ENCODE measurements at regions not wholly inside any gene's neighbourhood (a gene's known extent, or its start where the extent isn't known, plus 50 kb on each side); places are given as distances from the start of the nearest gene placed in this dataset.
"Not testable (repeated sequence)": the region's sequence is repeated elsewhere in the genome, so short reads cannot be mapped to it uniquely, and the experiment has no call there.

DNA sequence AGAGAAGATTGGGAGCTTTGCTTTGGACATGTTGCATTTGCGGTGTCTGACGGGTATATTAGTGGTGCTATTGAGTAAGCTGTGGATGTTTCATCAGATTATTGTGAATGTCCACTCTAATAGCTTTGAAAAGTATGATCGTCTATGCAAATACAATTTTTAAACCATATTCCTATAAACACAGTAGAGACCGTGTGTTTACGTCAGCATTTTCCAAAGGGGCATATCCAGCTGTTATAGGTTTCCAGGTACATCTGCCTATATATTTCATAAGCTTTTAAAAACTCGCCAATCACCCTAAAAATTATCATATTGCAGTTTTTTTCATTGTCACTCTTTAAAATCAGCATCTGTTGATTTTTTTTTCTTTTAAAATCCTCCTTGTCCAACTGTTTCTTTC is 91.7 kb downstream of the NKX2-1 start:
- H3K9me3 Mint-ChIP-seq, result no peaks in the 10 kb centered on the region
- H3K4me3 Mint-ChIP-seq, result no peak overlapping the region
- H3K27ac Mint-ChIP-seq, result no peak overlapping the region
- no peak for DNase-seq (ENCODE audit: low spot score in 2 of 2)
- no peaks in the 10 kb centered on the region for H3K4me1 Mint-ChIP-seq
- H3K36me3 Mint-ChIP-seq, result no peaks in the 10 kb centered on the region
- no peak for ATAC-seq

DNA sequence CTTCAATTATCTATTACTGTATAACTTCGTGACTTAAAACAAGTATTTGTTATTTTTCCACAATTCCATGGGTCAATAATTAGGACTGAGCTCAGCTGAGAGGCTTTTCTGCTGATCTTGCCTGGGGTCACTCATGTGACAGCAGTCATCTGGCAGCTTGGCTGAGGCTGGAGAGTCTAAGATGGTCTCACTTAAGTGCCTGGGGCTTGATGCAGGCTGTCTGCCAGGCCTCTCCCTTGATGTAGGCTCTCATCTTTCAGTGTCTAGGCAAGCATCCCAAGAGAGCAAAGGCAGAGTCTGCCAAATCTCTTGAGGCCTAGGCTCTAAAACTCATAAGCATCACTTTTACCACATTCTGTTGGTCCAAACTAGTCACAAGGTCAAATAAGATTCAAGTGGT is 93.2 kb downstream of the NKX2-1 start:
- Mint-ChIP-seq H3K27ac (no peak overlapping the region), H3K4me3 (no peak overlapping the region), H3K9me3 (no peaks in the 10 kb centered on the region), H3K4me1 (no peaks in the 10 kb centered on the region), H3K36me3 (no peaks in the 10 kb centered on the region)
- no peak for ATAC-seq
- DNase-seq (ENCODE audit: low spot score in 2 of 2), result no peak

DNA sequence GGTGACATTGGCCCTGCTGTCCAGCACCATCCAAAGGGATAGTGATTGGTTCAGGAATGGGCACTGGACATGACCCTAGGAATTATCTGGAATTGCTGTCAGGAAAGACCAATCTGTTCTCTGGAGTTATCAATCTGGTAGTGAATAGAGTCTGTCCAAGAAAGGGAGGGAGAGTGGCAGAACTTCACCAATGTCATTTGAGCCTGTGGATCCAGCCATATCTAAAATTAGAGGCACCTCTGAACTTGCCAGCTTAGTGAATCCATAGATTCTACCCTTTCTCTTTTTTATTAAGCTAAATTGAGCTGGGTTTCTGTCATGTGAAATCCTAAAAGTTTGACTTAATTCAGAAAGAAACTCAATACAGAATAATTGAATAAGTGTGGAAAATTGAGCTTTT is 93.9 kb downstream of the NKX2-1 start:
- ATAC-seq (no peak), DNase-seq (ENCODE audit: low spot score in 2 of 2) (no peak)
- no peaks in the 10 kb centered on the region for H3K36me3 Mint-ChIP-seq
- no peaks in the 10 kb centered on the region for H3K4me1 Mint-ChIP-seq
- H3K27ac Mint-ChIP-seq, result no peak overlapping the region
- no peaks in the 10 kb centered on the region for H3K9me3 Mint-ChIP-seq
- H3K4me3 Mint-ChIP-seq, result no peak overlapping the region

DNA sequence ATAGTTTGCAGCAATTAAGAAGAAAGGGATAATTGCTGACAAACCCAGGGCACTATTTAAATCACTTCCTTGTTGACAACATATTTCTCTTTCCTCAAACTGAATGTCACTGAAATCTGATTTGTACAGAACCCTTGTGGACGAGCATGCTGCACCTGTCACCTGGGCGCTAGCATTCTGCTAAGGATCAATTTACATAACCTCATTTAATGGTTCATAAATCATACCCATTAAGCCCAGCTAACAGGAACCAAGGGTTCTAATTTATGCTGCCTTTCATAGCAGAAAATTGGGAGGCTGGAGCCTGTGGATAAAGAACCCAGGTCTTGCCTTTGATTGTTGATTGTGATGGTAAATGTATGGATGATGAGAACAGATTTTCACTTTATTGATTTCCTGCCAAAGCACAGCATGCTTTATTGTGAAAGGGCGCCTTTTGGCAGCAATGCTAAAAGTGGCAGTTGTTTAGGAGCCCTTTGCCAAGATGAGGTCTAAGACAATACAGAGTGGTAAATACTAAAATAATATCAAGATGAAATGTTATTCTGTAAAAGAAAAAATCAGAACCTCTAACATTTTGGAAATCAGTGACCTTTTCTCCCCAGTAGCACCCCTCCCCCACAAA is 95.4 kb downstream of the NKX2-1 start:
- H3K4me3 Mint-ChIP-seq, result no peak overlapping the region
- no peaks in the 10 kb centered on the region for H3K36me3 Mint-ChIP-seq
- ATAC-seq (no peak), DNase-seq (ENCODE audit: low spot score in 2 of 2) (no peak)
- H3K4me1 Mint-ChIP-seq, result no peaks in the 10 kb centered on the region
- no peaks in the 10 kb centered on the region for H3K9me3 Mint-ChIP-seq
- H3K27ac Mint-ChIP-seq, result no peak overlapping the region

DNA sequence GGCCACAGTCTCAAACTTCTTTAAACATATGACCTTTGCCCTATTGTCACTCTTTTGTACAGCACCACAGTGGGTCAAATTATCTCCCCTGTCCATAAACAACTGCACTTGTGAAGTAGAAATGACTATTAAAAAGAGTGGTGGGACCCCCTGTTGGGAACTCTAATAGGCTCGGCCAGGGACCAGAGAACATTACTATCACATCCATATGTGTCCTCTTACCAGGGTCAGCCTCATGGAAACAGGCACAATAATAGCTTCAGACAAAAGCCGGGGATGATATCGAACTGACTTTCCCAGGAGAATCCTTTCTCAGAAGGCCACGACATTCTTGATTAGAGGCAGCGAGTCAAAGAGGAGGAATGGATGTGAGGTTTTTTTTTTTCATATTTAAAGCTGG is 96.6 kb downstream of the NKX2-1 start:
- no peak overlapping the region for H3K27ac Mint-ChIP-seq
- ATAC-seq (no peak), DNase-seq (ENCODE audit: low spot score in 2 of 2) (no peak)
- H3K4me3 Mint-ChIP-seq, result no peak overlapping the region
- peaks cover 3% of the 10 kb centered on the region for H3K9me3 Mint-ChIP-seq
- H3K4me1 Mint-ChIP-seq, result no peaks in the 10 kb centered on the region
- no peaks in the 10 kb centered on the region for H3K36me3 Mint-ChIP-seq

DNA sequence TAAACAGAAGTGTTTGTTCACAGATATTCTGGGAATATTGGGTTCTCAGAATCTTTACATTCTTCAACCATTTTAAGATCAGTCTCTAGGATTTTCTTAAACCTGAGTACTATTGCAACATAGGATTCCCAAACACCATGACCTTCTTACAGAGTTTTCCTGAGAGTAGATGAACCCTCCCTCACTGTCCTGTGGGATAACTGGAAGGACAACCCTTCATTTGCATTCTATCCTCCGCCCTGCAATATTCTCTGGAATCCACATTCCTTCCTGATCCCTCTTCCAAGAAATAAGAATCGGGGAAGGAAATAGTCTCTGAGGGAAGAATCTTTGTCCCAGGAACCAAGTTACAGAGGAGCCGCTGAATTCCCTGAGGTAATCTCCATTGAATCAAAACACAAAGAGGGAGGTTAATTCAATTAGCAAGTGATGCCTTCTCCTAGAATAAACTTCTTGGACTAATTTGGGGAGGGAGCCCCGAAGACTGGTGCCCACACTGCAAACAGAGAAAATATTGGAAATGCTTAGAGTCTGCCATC is 99.8 kb upstream of the MBIP start:
- no peak for DNase-seq (ENCODE audit: low spot score in 2 of 2)
- H3K9me3 Mint-ChIP-seq, result peaks cover 4% of the 10 kb centered on the region
- no peaks in the 10 kb centered on the region for H3K36me3 Mint-ChIP-seq
- no peak overlapping the region for H3K27ac Mint-ChIP-seq
- H3K4me1 Mint-ChIP-seq, result no peaks in the 10 kb centered on the region
- H3K4me3 Mint-ChIP-seq, result no peak overlapping the region
- no peak for ATAC-seq

DNA sequence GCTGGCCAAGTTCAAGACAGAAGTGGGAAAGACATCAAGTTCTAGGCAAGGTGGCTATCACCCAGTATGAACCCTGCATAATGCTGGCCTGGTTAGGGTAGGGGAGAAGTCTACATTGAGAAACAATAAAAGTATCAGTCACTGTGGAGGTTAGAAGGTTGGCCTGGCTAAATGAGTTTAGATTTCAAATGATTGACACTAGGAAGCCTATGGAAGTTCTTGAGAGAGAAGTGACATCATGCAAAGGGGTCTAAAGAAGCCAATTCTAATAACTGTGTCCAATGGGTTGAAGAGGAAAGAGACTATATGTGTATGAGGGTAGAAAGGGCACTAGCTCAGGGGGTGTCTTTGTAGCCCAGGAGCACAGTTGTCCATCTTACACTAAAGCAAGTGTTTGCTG is 98.5 kb upstream of the MBIP start:
- no peaks in the 10 kb centered on the region for H3K36me3 Mint-ChIP-seq
- H3K27ac Mint-ChIP-seq, result no peak overlapping the region
- no peak overlapping the region for H3K4me3 Mint-ChIP-seq
- H3K4me1 Mint-ChIP-seq, result no peaks in the 10 kb centered on the region
- H3K9me3 Mint-ChIP-seq, result peaks cover 6% of the 10 kb centered on the region
- ATAC-seq, result peak; percentile 11
- no peak for DNase-seq (ENCODE audit: low spot score in 2 of 2)

DNA sequence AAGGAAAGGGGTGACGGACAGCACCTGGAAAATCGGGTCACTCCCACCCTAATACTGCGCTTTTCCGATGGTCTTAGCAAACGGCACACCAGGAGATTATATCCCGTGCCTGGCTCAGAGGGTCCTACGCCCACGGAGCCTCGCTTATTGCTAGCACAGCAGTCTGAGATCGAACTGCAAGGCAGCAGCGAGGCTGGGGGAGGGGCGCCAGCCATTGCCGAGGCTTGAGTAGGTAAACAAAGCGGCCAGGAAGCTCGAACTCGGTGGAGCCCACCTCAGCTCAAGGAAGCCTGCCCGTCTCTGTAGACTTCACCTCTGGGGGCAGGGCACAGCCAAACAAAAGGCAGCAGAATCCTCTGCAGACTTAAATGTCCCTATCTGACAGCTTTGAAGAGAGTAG is 91.5 kb upstream of the MBIP start:
- not testable (repeated sequence) for H3K27ac Mint-ChIP-seq; DNase-seq (ENCODE audit: low spot score in 2 of 2); H3K9me3 Mint-ChIP-seq; ATAC-seq; H3K4me1 Mint-ChIP-seq; H3K4me3 Mint-ChIP-seq; H3K36me3 Mint-ChIP-seq

DNA sequence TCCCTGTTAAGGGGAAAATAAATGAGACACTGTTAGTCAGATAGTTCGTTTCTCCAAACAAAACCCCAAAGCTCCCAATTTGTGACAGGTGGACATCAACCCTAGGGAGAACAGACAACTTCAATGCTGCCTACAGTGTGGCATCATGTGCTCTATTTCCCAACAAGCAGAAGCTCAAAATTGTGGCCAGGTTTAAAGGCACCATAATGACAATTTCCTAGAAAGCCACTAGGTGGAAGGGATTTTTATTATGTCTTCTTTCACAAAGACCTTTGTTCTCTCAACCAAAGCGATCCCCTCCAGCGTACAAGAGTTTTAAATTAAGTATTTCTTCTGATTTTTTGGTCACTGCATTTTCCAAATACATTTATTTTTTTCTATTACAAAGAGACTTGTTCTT is 88.0 kb upstream of the MBIP start:
- ATAC-seq (no peak), DNase-seq (ENCODE audit: low spot score in 2 of 2) (no peak)
- Mint-ChIP-seq H3K9me3 (peaks cover 4% of the 10 kb centered on the region), H3K27ac (no peak overlapping the region), H3K4me3 (no peak overlapping the region), H3K4me1 (no peaks in the 10 kb centered on the region), H3K36me3 (no peaks in the 10 kb centered on the region)

DNA sequence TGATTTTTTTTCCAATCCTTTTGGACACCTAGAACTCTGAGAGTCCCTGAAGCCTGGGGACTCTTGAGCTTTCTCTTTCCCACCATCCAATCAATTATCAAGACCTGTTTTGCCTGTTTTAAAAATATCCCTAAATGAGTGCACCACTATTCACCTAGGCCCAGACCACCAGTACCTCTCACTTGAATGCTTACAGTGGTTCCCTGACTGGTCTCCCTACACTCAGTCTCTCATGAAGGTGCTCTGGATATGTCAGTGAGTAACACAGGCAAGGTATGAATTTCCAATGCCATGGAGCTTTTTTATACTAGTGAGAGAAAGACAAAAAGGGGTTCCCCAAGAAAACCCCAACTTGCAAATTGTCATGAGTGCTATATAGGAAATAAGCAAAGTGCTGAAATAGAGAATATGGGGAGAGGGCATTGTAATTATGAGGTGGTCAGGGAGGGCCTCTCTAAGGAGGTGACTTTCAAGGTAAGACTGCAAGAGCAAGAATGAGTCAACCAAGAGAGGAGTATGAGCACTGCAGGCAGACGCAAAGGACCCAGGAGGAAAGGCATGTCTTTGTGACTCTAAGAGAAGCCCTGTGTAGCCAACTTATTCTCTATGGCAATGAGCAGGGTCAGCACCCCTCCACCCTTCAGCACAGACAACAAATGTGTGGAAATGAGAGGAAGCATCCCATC is 85.3 kb upstream of the MBIP start:
- Mint-ChIP-seq H3K4me3 (no peak overlapping the region), H3K36me3 (no peaks in the 10 kb centered on the region), H3K9me3 (no peaks in the 10 kb centered on the region), H3K27ac (no peak overlapping the region), H3K4me1 (no peaks in the 10 kb centered on the region)
- ATAC-seq (no peak), DNase-seq (ENCODE audit: low spot score in 2 of 2) (no peak)

DNA sequence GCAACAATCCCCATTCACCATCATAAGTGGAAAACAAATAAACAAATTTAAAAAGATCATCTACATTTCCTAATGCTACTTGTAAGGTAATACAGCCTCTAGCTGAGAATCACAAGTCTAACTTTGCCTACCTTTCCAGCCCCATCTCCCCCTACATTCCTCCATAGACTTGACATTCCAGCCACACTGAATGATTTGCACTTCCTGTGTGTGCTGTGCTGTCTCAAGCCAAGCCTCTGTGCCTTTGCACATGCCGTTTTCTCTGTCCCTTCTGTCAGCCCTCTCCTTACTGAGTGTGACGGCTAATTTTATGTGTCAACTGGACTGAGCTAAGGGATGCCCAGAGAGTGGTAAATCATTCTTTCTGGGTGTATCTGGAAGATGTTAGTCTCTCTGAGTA is 82.4 kb upstream of the MBIP start:
- Mint-ChIP-seq H3K9me3 (no peaks in the 10 kb centered on the region), H3K4me1 (no peaks in the 10 kb centered on the region), H3K36me3 (no peaks in the 10 kb centered on the region), H3K4me3 (no peak overlapping the region), H3K27ac (no peak overlapping the region)
- ATAC-seq (no peak), DNase-seq (ENCODE audit: low spot score in 2 of 2) (no peak)

DNA sequence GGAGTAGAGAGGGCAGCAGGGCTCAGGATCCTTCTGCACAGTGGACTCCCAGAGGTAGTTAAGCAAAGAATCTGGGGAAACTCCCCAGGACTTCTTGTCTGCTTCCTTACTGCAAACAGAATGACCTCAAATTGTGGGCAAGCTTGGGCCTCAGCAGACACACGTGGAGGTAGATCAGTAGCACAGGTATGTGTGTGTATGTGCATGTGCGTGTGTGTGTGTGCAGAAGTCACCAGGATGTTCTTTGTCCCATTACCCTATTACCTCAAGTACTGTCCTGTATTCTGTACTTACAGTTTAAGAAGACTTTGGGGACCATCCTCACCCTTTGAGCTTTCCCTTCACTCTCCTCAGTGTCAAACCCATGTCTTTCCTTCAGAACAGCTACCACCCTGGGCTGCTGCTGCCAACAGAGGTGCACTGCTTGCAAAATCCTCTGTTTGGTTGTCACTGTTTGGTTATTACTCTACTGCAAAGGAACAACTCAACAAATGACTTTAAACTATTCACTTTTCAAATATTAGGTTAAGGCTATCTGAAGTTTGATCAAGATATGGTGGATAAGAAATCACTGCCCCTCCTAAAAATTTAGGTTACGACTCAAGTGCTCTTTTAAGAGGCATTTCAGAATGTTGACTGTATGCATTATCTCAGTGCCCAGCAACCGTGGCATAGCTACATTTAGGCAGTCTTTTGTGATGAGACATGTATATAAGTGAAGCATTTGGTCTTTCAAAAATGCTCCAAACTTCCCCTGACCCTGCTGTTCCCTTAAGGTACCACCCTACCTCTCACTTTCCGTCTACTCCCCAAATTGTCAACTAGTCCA is 78.2 kb upstream of the MBIP start:
- Mint-ChIP-seq H3K4me1 (no peaks in the 10 kb centered on the region), H3K4me3 (no peak overlapping the region), H3K36me3 (no peaks in the 10 kb centered on the region), H3K27ac (no peak overlapping the region), H3K9me3 (no peaks in the 10 kb centered on the region)
- DNase-seq (ENCODE audit: low spot score in 2 of 2) (no peak), ATAC-seq (peak; percentile 8)

DNA sequence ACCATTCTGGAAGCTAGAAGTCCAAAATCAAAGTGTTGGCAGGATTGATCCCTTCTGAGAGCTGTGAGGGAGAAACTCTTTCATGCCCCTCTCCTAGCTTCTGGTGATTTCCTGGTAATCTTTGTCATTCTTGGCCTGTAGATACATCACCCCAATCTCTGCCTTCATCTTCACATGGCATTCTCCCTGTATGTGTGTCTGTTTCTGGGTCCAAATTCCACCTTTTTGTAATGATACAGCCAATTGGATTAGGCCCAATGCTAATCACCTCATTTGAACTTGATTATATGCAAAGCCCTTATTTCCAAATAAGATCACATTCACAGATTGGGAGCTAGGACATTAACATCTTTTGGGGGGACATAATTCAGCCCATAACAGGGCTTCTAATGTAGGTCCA is 76.9 kb upstream of the MBIP start:
- Mint-ChIP-seq H3K36me3 (no peaks in the 10 kb centered on the region), H3K27ac (no peak overlapping the region), H3K4me1 (no peaks in the 10 kb centered on the region), H3K4me3 (no peak overlapping the region), H3K9me3 (no peaks in the 10 kb centered on the region)
- ATAC-seq (no peak), DNase-seq (ENCODE audit: low spot score in 2 of 2) (no peak)

DNA sequence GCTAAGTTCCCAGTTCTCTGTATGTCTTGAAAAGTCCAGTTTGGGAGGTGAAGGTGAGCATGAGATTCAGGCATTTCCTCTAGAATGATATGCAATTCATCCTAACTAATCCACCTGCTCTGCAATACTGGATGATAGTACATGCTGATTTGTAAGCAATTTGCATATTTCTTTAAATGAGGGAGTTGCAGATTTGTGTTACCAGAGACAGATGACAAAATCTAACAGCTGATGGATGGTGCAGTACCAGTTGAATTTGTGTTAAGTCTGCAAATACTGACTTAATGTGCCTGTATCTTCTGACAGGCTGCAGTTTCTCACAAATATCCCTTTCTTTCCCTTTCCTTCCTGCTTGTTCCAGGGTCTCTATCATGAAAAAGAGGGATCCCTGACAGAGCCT is 76.4 kb upstream of the MBIP start:
- Mint-ChIP-seq H3K9me3 (no peaks in the 10 kb centered on the region), H3K36me3 (no peaks in the 10 kb centered on the region), H3K4me3 (no peak overlapping the region), H3K4me1 (no peaks in the 10 kb centered on the region), H3K27ac (no peak overlapping the region)
- ATAC-seq, result no peak
- DNase-seq (ENCODE audit: low spot score in 2 of 2), result no peak

DNA sequence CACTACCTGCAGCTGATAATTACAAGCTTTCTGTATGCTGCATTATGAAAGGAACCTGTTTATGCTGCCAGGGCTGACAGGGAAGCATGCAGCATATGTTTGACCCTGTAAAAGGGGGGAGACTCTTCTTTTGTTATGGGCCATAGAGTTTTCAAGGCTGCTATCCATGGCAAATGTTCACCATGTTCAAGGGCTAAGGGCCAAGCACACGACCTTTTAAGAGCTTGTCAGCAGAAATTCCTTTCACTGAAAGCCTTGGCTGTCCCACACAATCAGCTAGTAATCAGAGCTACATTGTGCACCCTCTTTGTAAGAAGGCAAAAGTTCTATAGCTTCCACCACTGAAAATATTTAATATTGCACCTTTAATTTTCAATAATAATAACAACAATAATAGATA is 74.2 kb upstream of the MBIP start:
- no peak for DNase-seq (ENCODE audit: low spot score in 2 of 2)
- Mint-ChIP-seq H3K4me3 (no peak overlapping the region), H3K27ac (no peak overlapping the region)

DNA sequence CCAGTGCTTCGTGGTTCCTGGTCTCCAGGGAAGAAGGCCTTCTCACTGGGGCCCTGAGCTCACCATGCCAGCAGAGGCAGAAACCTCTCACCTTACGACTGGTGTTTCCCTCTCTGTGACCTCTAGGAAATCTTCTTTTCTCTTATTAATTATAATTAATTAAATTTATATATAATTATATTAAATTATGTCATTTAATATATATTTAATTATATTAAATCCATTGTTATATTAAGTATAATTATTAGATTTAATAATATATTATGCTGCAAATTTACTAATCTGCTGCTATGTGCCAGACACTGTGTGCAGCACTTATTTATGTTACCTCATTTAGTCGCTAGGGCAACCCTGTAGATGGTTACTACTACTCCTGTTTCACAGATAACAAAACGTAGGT is 70.3 kb upstream of the MBIP start:
- ATAC-seq (no peak), DNase-seq (ENCODE audit: low spot score in 2 of 2) (no peak)
- Mint-ChIP-seq H3K9me3 (no peaks in the 10 kb centered on the region), H3K27ac (no peak overlapping the region), H3K36me3 (no peaks in the 10 kb centered on the region), H3K4me1 (no peaks in the 10 kb centered on the region), H3K4me3 (no peak overlapping the region)

More for the DNA sequence above, 74.2 kb upstream of the MBIP start:
- ATAC-seq, result no peak
- H3K9me3 Mint-ChIP-seq, result no peaks in the 10 kb centered on the region
- H3K36me3 Mint-ChIP-seq, result no peaks in the 10 kb centered on the region
- H3K4me1 Mint-ChIP-seq, result no peaks in the 10 kb centered on the region

Measured in stimulated activated effector memory CD8-positive, alpha-beta T cell treated with anti-CD3 and anti-CD28 coated beads, Interleukin-12 subunit alpha, Interleukin-12 subunit beta, amount 100 ng/mL, for 72 hours (primary cell).